ENCODE measurements at regions not wholly inside any gene's neighbourhood (a gene's known extent, or its start where the extent isn't known, plus 50 kb on each side); places are given as distances from the start of the nearest gene placed in this dataset.
"Not testable (repeated sequence)": the region's sequence is repeated elsewhere in the genome, so short reads cannot be mapped to it uniquely, and the experiment has no call there.

- not testable (repeated sequence) for DNase-seq
These were observed 135.4 kb downstream of the ARHGAP11B start for GRCh38 chr15:30761365-30761764.

DNA sequence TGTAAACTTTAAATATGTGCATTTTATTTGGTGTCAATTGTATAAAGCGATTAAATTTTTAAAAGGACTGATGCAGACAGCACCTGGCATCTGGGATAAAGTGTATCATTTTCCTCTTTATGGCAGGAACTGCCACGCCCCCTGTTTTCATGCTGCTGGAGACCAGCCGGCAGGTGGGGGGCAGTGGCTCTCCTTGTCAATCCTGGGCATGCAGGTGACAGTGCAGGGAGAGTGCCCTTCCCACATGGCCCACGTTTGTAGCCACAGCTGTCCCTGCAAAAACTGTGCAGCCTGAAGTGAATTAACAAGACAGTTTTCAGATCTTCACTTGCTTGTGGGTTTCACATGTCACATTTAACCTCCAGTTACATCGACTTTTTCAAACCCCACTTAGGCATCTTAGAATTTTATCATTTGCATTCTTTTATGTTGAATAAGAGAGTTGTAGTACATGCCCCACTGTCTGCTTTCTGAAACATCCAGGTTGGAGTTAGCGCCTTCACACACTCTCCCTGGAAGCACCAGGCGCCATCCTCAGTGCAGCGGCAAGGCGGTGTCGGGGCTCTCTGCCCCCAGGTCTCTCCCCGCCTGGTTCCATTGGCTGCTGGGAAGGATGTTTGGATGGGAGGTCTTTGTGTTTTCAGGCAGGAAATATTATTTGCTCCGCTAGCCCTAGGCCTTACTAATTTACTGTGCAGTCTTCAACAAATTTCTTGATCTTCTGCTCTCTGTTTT is 134.2 kb upstream of the FAN1 start:
- DNase-seq = not testable (repeated sequence)

DNA sequence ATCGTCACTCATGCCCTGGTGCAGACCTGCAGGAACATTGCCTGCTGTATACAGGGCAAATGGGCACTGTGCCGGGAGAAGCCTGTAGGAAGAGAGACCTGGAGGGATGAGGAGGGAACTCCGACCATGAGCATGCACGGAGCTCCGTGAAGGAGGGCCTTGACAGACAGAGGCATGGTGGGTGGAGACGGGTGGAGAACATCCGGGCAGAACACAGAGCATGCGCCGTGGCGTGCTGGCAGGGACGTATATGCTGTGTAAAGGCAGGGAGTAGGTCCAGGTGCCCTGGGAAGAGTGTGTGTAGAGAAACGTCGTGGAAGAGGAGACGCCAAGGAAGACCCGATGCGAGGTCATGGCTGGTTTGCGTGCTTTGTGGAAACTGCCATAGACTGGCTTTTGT is 133.0 kb upstream of the FAN1 start:
- no peak for DNase-seq

DNA sequence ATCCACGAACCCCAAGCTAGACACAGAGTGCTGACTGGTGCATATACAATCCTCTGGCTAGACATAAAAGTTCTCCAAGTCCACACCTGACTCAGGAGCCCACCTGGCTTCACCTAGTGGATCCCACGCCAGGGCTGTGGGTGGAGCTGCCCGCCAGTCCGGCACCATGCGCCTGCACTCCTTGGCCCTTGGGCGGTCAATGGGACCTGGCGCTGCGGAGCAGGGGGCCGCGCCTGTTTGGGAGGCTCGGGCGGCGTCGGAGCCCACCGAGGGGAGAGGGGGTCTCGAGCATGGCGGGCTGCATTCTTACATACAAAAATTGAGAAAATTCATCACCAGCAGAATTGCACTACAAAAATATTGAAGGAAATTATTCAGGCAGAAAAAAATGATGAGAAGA is 120.7 kb upstream of the FAN1 start:
- no peak for DNase-seq

DNA sequence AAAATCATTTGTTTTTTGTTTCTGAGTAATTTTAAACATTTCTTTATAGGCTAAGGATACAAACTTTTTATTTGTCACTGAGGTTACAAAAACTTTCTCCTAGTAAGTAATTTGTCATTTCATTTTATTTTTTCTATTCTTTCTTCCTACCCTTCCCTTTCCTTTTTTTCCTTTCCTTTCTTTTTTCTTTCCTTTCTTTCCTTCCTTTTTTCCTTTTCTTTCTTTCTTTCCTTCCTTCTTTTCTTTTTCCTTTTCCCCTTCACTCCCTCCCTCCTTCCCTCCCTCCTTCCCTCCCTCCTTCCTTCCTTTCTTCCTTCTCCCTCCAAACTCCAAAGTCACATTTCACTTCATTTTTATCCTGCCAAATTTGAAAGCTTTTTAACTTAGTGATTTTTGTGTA is 115.1 kb upstream of the FAN1 start:
- DNase-seq = no peak

- DNase-seq = peak; percentile 1
These were observed 112.2 kb upstream of the FAN1 start for GRCh38 chr15:30791239-30792175.

- not testable (repeated sequence) for DNase-seq
These were observed 110.9 kb upstream of the FAN1 start for GRCh38 chr15:30792843-30793242.

DNA sequence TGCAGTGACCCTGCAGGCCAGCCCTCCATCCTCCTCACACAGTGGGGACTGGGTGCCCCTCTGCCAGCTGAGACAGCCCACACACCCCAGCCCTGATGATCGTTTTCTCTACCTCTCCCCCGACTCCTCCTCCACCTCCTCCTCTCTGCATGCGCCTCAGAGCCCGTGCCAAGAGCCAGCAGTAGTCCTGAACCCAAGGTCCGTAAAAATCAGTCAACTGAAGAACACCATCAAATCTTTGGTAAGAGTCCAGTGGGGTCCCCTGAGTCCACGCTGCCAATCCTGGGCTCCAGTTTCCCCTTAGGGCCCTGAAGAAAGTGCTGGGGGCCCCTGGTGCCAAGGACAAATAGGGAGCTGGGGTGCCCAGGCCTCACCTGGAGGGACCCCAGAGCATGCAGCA is 109.3 kb upstream of the FAN1 start:
- DNase-seq = no peak

DNA sequence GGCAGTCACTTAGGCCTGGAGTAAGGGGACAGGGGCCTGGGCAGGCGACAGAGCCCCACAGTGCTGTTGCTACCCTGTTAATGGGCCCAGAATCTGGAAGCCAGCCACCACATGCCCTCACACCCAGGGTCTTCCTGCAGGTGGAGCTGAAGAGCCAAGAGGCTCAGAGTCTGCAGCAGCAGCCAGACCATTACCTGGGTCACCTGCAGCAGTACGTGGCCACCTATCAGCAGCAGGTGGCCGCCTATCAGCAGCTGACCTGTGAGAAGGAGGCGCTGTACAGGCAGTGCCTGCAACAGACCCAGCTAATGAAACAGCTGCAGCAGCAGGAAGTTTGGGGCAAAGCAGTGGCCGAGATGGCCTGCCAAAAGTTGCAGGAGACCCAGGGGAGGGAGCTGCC is 104.2 kb upstream of the FAN1 start:
- not testable (repeated sequence) for DNase-seq

GRCh38 chr15:30801140-30801895 is 102.4 kb upstream of the FAN1 start:
- DNase-seq = not testable (repeated sequence)

GRCh38 chr15:30802001-30802400 is 101.7 kb upstream of the FAN1 start:
- not testable (repeated sequence) for DNase-seq

GRCh38 chr15:30803703-30804102 is 100.0 kb upstream of the FAN1 start:
- not testable (repeated sequence) for DNase-seq

- no peak for DNase-seq
These were observed 87.3 kb upstream of the FAN1 start for GRCh38 chr15:30816430-30816829.

- peak; percentile 83 for DNase-seq
These were observed 80.5 kb upstream of the FAN1 start for GRCh38 chr15:30823068-30823813.

DNA sequence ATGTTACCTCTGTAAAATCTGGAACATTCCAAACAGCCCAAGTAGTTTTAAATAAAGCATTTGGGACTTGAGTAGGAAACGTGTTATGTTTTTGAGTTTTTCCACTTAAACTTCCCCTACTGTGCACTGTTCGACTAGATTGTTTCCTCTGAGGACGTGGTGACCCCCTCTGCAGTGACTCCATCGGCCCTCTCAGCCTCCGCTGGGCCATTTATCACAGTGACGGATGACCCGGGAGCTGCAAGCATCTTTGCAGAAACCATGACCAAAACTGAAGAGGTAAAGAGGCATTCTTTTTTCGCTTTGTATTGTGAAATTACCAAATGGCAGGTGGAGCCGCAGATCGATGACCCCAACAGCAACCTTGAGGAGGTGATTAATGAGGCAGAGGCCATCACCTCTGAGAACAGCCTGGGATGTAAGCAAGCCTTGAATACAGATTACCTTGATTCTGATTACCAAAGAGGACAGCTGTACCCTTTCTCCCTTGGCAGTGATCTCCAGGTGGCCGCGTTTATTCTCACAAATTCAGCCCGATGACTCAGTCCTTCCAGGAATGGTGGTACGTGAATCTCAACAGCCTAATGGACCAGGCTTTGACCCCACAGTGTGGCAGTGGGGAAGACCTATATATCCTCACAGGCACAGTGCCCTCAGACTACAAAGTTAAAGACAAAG is 79.1 kb upstream of the FAN1 start:
- no peak for DNase-seq

- no peak for DNase-seq
These were observed 76.0 kb upstream of the FAN1 start for GRCh38 chr15:30827625-30828303.

- not testable (repeated sequence) for DNase-seq
These were observed 75.4 kb upstream of the FAN1 start for GRCh38 chr15:30828304-30828639.

DNA sequence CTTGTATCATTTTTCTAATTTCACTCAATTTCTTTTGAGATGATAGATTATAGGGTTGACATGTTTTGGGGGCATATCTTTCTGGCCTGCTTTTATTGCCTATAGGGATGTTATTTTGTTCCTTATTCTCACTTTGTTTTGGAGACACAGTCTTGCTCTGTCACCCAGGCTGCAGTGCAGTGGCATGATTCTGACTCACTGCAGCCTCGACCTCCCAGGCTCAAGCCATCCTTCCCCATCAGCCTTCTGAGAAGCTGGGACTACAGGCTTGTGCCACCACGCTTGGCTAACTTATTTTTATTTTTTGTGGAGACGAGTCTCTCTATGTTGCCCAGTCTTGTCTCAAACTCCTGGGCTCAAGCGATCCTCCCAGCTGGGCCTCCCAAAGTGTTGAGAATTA is 72.8 kb upstream of the FAN1 start:
- no peak for DNase-seq

DNA sequence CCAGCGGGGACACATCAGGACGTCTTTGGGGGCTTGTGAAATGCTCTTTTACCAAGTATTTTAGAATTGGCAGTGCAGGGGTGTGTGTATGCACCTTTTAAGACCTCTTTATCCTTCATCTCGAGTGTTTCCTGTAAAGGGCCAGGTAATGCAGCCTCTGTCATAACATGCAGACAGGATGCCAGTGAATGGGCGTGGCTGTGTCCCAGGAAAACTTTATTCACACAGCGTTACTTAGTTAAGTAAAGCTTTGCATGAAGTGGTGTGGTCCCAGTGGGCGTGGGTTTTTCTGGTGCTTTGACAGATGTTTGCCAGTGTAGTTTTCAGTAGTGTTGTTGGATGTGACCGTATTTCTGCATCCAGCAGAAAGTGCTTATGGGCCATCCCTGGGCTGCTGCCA is 70.3 kb upstream of the FAN1 start:
- not testable (repeated sequence) for DNase-seq

DNA sequence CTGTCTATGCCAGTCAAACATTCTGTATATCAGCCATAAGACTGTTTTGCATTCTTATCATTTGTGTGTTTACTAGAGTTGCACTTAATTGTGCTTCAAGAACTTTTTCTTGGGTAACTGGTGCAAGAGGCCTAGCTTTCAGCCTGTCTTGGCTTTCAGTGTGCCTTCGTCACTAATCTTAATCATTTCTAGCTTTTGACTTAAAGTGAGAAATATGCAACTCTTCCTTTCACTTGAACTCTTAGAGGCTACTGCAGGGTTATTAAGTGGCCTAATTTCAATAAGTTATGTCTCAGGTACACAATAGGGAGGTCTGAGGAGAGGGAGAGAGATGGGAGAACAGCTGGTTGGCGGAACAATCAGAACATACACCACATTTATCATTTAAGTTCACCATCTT is 62.1 kb upstream of the FAN1 start:
- not testable (repeated sequence) for DNase-seq

GRCh38 chr15:30842798-30843472 is 60.8 kb upstream of the FAN1 start:
- not testable (repeated sequence) for DNase-seq
